ENCODE measurements at regions not wholly inside any gene's neighbourhood (a gene's known extent, or its start where the extent isn't known, plus 50 kb on each side); places are given as distances from the start of the nearest gene placed in this dataset.

- Histone ChIP-seq H3K4me1 (ENCODE audit: low read length) (no peaks in the 10 kb centered on the region), H3K9me3 (replicated peaks; ENCODE audit: insufficient read depth, low read length) (no peaks in the 10 kb centered on the region), H3K4me3 (ENCODE audit: low read length) (no peak overlapping the region), H2AFZ (ENCODE audit: low read length) (no peak overlapping the region), H3K27me3 (replicated peaks; ENCODE audit: insufficient read depth, low read length) (no peaks in the 10 kb centered on the region), H3F3A (ENCODE audit: insufficient read depth, low read length) (no peaks in the 10 kb centered on the region), H3K9me2 (replicated peaks; ENCODE audit: insufficient read depth, low read length) (no peaks in the 10 kb centered on the region), H3K9ac (ENCODE audit: low read length) (no peak overlapping the region), H3K79me2 (ENCODE audit: low read length) (no peaks in the 10 kb centered on the region), H3K36me3 (replicated peaks; ENCODE audit: insufficient read depth, low read length) (no peaks in the 10 kb centered on the region), H3K27ac (ENCODE audit: low read length) (no peak overlapping the region), H4K20me1 (ENCODE audit: insufficient read depth, low read length) (no peaks in the 10 kb centered on the region), H3K4me2 (ENCODE audit: low read depth, low read length) (no peak overlapping the region)
- no peak for DNase-seq
- TF ChIP-seq CTCF (IDR thresholded peaks at IDR 0.05; ENCODE audit: low read length), result no peak
- TF ChIP-seq EZH2 (optimal IDR thresholded peaks at IDR 0.05; ENCODE audit: low read depth, low read length), result no peak
- TF ChIP-seq EZH2phosphoT487 (IDR thresholded peaks at IDR 0.05; ENCODE audit: low read length), result no peak
Measured at GRCh38 chr20:11697055-11697454, 220.6 kb upstream of the BTBD3 start.

GRCh38 chr20:11697646-11698045, 220.0 kb upstream of the BTBD3 start:
- Histone ChIP-seq H2AFZ (ENCODE audit: low read length) (no peak overlapping the region), H3K36me3 (replicated peaks; ENCODE audit: insufficient read depth, low read length) (no peaks in the 10 kb centered on the region), H4K20me1 (ENCODE audit: insufficient read depth, low read length) (no peaks in the 10 kb centered on the region), H3F3A (ENCODE audit: insufficient read depth, low read length) (no peaks in the 10 kb centered on the region), H3K9ac (ENCODE audit: low read length) (no peak overlapping the region), H3K4me3 (ENCODE audit: low read length) (no peak overlapping the region), H3K9me3 (replicated peaks; ENCODE audit: insufficient read depth, low read length) (no peaks in the 10 kb centered on the region), H3K27me3 (replicated peaks; ENCODE audit: insufficient read depth, low read length) (no peaks in the 10 kb centered on the region), H3K9me2 (replicated peaks; ENCODE audit: insufficient read depth, low read length) (no peaks in the 10 kb centered on the region), H3K27ac (ENCODE audit: low read length) (no peak overlapping the region), H3K4me2 (ENCODE audit: low read depth, low read length) (no peak overlapping the region), H3K4me1 (ENCODE audit: low read length) (no peaks in the 10 kb centered on the region), H3K79me2 (ENCODE audit: low read length) (no peaks in the 10 kb centered on the region)
- no peak for DNase-seq
- TF ChIP-seq CTCF (IDR thresholded peaks at IDR 0.05; ENCODE audit: low read length), result no peak
- TF ChIP-seq EZH2 (optimal IDR thresholded peaks at IDR 0.05; ENCODE audit: low read depth, low read length), result no peak
- TF ChIP-seq EZH2phosphoT487 (IDR thresholded peaks at IDR 0.05; ENCODE audit: low read length), result no peak

- Histone ChIP-seq H4K20me1 (ENCODE audit: insufficient read depth, low read length) (no peaks in the 10 kb centered on the region), H3F3A (ENCODE audit: insufficient read depth, low read length) (no peaks in the 10 kb centered on the region)
Measured at GRCh38 chr20:11698124-11698523, 219.6 kb upstream of the BTBD3 start.

More at GRCh38 chr20:11698124-11698523, 219.6 kb upstream of the BTBD3 start:
- TF ChIP-seq EZH2phosphoT487 (IDR thresholded peaks at IDR 0.05; ENCODE audit: low read length), result no peak
- no peak for TF ChIP-seq CTCF (IDR thresholded peaks at IDR 0.05; ENCODE audit: low read length)
- TF ChIP-seq EZH2 (optimal IDR thresholded peaks at IDR 0.05; ENCODE audit: low read depth, low read length), result no peak
- Histone ChIP-seq H3K36me3 (replicated peaks; ENCODE audit: insufficient read depth, low read length) (no peaks in the 10 kb centered on the region), H2AFZ (ENCODE audit: low read length) (no peak overlapping the region), H3K9me3 (replicated peaks; ENCODE audit: insufficient read depth, low read length) (no peaks in the 10 kb centered on the region), H3K27me3 (replicated peaks; ENCODE audit: insufficient read depth, low read length) (no peaks in the 10 kb centered on the region), H3K4me1 (ENCODE audit: low read length) (no peaks in the 10 kb centered on the region), H3K9ac (ENCODE audit: low read length) (no peak overlapping the region), H3K9me2 (replicated peaks; ENCODE audit: insufficient read depth, low read length) (no peaks in the 10 kb centered on the region), H3K27ac (ENCODE audit: low read length) (no peak overlapping the region), H3K79me2 (ENCODE audit: low read length) (no peaks in the 10 kb centered on the region), H3K4me3 (ENCODE audit: low read length) (no peak overlapping the region), H3K4me2 (ENCODE audit: low read depth, low read length) (no peak overlapping the region)
- DNase-seq, result no peak
